ENCODE measurements at regions not wholly inside any gene's neighbourhood (a gene's known extent, or its start where the extent isn't known, plus 50 kb on each side); places are given as distances from the start of the nearest gene placed in this dataset.

DNA sequence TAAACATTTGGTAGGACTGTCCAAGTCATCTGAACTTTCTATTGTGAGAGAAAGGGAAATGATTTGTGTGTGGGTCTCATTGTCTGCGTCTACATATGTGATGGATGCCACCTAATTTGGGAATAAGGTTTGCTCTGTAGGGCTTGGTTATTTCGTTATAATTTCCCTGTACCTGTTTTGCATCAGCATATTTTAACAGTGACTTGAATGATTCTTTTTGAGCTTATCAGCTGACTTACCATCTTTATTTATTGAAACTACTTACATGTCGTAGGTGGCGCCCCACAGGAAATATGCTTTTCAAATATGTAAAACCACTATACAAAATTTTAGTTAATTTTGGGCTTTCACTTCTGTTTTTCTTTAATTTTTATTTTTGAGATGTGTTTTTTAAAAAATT lies 56.5 kb upstream of the BCAT1 start:
- DNase-seq: no peak

DNA sequence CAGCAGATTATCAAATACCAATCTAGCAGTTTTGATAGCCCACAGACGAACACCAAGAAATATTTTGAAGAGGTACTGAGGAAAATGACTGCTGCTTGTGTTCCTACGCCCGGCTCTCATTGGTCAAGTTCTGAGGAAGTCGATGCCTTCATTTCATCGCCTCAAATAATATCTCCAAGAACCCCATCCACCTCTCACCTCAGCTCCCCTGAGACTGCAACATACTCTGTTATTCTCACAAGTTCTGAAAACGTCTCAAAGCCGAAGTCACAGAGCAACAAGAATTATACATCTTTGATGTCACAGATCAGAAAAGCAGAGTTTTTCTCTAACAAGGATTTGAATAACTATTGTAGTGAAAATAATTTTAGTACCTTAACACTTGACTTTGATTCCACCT lies 55.5 kb upstream of the BCAT1 start:
- DNase-seq: no peak

DNA sequence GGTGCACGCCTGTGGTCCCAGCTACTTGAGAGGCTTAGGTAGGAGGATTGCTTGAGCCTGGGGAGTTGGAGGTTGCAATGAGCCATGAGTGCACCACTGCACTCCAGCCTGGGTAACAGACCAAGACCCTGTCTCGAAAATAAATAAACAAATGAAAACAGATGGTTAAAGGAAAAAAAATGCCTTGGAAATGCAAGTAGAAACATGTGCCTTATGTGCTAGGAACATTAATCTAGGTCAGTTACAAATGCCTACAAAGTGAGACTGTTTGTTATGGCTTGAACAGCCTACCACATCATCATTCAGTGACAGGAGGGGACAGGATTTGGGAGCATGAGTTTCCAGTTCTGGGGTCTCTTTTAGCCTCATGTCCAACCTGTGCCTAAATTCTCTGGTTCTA lies 52.4 kb upstream of the BCAT1 start:
- DNase-seq: no peak
